Uterus (tissue), 3 donors: ENCODE measurements at regions not wholly inside any gene's neighbourhood (a gene's known extent, or its start where the extent isn't known, plus 50 kb on each side); places are given as distances from the start of the nearest gene placed in this dataset.
"Not testable (repeated sequence)": the region's sequence is repeated elsewhere in the genome, so short reads cannot be mapped to it uniquely, and the experiment has no call there.

Experiments used
- DNase-seq, 2 donors: peaks; one replicate each; pipeline ENCODE4 v3.0.0-alpha.2; 2019 to 2020
- H3K27ac ChIP-seq, 2 donors: fragments of 200-600 bp; sonication (generic); 1 replicate in 1 of 2; 2 replicates in 1 of 2; pipeline ENCODE4 v1.5.1; 2016 to 2018
- H3K27me3 ChIP-seq, 2 donors: fragments of 200-600 bp; sonication (generic); one replicate each; pipeline ENCODE4 v1.5.1; 2018 to 2019; ENCODE audit warnings: control low read depth in 1 of 2
- H3K36me3 ChIP-seq, 2 donors: fragments of 200-600 bp; sonication (generic); one replicate each; pipeline ENCODE4 v1.5.1; 2019; ENCODE audit warnings: control low read depth in 1 of 2
- H3K4me1 ChIP-seq, 2 donors: fragments of 200-600 bp; sonication (generic); one replicate each; pipeline ENCODE4 v1.5.1; 2018 to 2019; ENCODE audit warnings: control low read depth in 1 of 2
- H3K4me3 ChIP-seq, 2 donors: fragments of 200-600 bp; sonication (generic); 1 replicate in 1 of 2; 2 replicates in 1 of 2; pipeline ENCODE4 v1.5.1; 2018 to 2019; ENCODE audit warnings: mild to moderate bottlenecking in 1 of 2
- H3K9me3 ChIP-seq, 2 donors: fragments of 200-600 bp; sonication (generic); one replicate each; pipeline ENCODE4 v1.5.1; 2019; ENCODE audit warnings: control low read depth in 1 of 2
- CTCF ChIP-seq, 4 experiments: fragments of 200-600 bp in 2 of 4; fragments of 450-650 bp in 2 of 4; sonication (generic) in 2 of 4; IDR thresholded peaks; one replicate each; pipeline ENCODE4 v1.5.1; 2016 to 2019; ENCODE audit warnings: antibody characterized with exemption in 4 of 4, mild to moderate bottlenecking in 2 of 4, moderate library complexity in 1 of 4
- POLR2A ChIP-seq, 2 donors: fragments of 450-650 bp; IDR thresholded peaks; one replicate each; pipeline ENCODE4 v1.6.1; 2016; ENCODE audit warnings: antibody characterized with exemption in 2 of 2, mild to moderate bottlenecking in 1 of 2, moderate library complexity in 1 of 2
- intact Hi-C: fragments of 100-400 bp; cut with DNase I; formaldehyde crosslinking; loops from one replicate; pipeline ENCODE4 v1.15.1; 2023; ENCODE audit warnings: low total_unique reads
- donor health status: DM: yes; HTN: yes; CAD: no.

DNA sequence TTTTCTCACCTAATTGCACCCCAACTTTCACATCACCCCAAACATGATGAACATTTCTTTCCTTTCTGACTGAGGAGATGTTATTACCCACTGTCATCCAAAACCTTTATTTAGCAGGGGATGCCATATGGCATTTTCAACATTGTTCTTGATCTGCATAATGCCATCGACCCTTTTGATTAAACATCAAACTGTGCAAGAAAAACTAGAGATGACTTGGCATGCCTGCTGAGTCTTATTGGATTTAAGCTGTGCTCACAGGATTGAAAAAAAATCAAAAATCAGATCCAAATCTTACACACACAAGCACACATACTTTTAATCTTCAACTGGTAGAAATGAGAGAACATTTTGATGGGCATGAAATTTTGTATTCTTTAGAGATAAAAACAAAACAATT is 536.0 kb downstream of the TMX3 start:
- no peak for TF ChIP-seq CTCF (IDR thresholded peaks at IDR 0.05)
- TF ChIP-seq POLR2A (IDR thresholded peaks at IDR 0.05) = no peak
- no peaks in the 10 kb centered on the region for H3K4me1 ChIP-seq
- no peak overlapping the region for H3K27ac ChIP-seq
- no peaks in the 10 kb centered on the region for H3K9me3 ChIP-seq
- H3K4me3 ChIP-seq = no peak overlapping the region
- DNase-seq = no peak
- H3K27me3 ChIP-seq = no peaks in the 10 kb centered on the region
- intact Hi-C loops = no loop called here
- H3K36me3 ChIP-seq = no peaks in the 10 kb centered on the region

GRCh38 chr18:68177807-68178702 is 536.9 kb downstream of the TMX3 start:
- no peak overlapping the region for H3K27ac ChIP-seq
- no peaks in the 10 kb centered on the region for H3K36me3 ChIP-seq
- TF ChIP-seq POLR2A (IDR thresholded peaks at IDR 0.05) (no peak), CTCF (IDR thresholded peaks at IDR 0.05) (no peak)
- DNase-seq = no peak
- H3K4me1 ChIP-seq = no peaks in the 10 kb centered on the region
- no peaks in the 10 kb centered on the region for H3K9me3 ChIP-seq
- H3K27me3 ChIP-seq = no peaks in the 10 kb centered on the region
- no peak overlapping the region for H3K4me3 ChIP-seq
- intact Hi-C loops = no loop called here

DNA sequence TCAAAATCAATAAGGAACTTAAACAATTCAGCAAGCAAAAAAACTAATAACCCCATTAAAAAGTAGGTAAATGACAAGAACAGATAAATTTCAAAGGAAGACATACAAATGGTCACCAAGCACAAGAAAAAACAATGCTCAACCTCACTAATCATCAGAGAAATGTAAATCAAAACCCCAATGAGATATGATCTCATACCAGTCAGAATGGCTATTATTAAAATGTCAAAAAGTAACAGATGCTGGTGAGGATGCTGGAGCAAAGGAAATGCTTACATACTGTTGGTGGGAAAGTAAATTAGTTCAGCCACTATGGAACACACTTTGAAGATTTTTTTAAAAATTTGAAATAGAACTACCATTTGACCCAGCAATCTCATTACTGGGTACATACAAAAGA is 538.0 kb downstream of the TMX3 start:
- intact Hi-C loops = no loop called here
- Histone ChIP-seq H3K9me3 (no peaks in the 10 kb centered on the region), H3K36me3 (no peaks in the 10 kb centered on the region), H3K27ac (no peak overlapping the region), H3K4me3 (no peak overlapping the region), H3K27me3 (no peaks in the 10 kb centered on the region), H3K4me1 (no peaks in the 10 kb centered on the region)
- TF ChIP-seq CTCF (IDR thresholded peaks at IDR 0.05) (no peak), POLR2A (IDR thresholded peaks at IDR 0.05) (no peak)
- DNase-seq = no peak

DNA sequence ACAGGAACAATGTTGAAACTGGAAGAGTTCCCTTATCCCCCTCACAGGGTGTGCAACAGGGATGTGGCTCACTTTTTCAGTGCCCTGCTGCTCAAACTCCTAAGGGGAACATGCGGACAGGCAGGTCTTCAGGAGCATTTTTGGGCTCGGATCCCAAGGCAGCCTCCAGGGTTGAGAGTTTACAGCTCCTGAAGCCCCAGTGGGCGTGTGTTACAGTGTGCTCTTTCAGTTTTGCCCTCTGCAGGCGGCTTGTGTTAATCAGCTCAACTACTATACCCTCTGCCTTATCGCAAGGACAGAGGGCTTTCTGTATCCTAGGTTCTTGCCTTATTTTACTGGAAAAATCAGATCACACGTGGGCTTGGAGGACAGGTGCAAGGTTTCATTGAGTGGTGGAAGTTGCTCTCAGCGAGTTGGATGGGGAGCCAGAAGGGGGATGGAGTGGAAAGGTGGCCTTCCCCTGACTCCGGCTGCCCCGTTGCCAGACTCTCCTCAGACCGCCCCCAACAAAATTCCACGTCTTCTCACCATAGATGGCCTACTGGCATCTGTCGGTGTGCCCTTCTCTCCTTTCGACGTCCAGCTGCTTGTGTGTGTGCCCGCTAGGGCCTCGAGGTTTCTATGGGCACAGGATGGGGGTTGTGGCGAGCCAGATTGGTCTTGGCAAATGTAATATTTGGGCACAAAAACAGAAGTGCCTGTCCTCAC is 541.9 kb downstream of the TMX3 start:
- no peak for TF ChIP-seq POLR2A (IDR thresholded peaks at IDR 0.05)
- TF ChIP-seq CTCF (IDR thresholded peaks at IDR 0.05) = no peak
- no peaks in the 10 kb centered on the region for H3K9me3 ChIP-seq
- no peak for DNase-seq
- no peaks in the 10 kb centered on the region for H3K36me3 ChIP-seq
- no peak overlapping the region for H3K27ac ChIP-seq
- intact Hi-C loops = no loop called here
- H3K27me3 ChIP-seq = no peaks in the 10 kb centered on the region
- no peaks in the 10 kb centered on the region for H3K4me1 ChIP-seq
- no peak overlapping the region for H3K4me3 ChIP-seq

- Histone ChIP-seq H3K9me3 (no peaks in the 10 kb centered on the region), H3K4me1 (no peaks in the 10 kb centered on the region), H3K4me3 (no peak overlapping the region), H3K27me3 (no peaks in the 10 kb centered on the region), H3K27ac (no peak overlapping the region), H3K36me3 (no peaks in the 10 kb centered on the region)
- intact Hi-C loops = no loop called here
- TF ChIP-seq POLR2A (IDR thresholded peaks at IDR 0.05) (no peak), CTCF (IDR thresholded peaks at IDR 0.05) (no peak)
- no peak for DNase-seq
These were observed 550.0 kb downstream of the TMX3 start for GRCh38 chr18:68164909-68165308.

GRCh38 chr18:68153821-68154220 is 561.1 kb downstream of the TMX3 start:
- H3K27me3 ChIP-seq, H3K4me3 ChIP-seq, DNase-seq, H3K9me3 ChIP-seq, H3K4me1 ChIP-seq, intact Hi-C loops, H3K27ac ChIP-seq, H3K36me3 ChIP-seq: not testable (repeated sequence)
